ENCODE measurements at regions not wholly inside any gene's neighbourhood (a gene's known extent, or its start where the extent isn't known, plus 50 kb on each side); places are given as distances from the start of the nearest gene placed in this dataset.

DNA sequence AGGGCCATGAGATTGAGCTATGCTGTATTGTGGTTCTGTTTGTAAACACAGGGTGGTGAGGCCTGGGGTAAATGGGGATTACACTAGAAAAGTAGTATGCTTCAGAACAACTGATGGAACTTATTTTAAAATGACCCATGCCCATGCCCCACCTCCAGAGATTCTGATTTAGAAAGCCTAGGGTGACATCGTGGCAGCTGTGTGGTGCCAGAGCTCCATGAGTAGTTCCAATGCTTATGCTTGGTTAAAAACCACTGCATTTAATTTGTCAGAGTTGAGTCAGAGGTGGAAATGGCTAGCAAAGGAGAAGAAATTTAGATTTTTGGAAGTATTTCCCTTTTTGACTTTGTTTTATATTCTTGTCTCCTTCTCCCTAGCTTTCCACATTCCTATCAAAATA is 63.4 kb upstream of the PDE5A start:
- TF ChIP-seq FOS (IDR thresholded peaks at IDR 0.05; ENCODE audit: low read depth, low read length) (no peak), POLR2A (IDR thresholded peaks at IDR 0.05; ENCODE audit: low read depth, low read length) (no peak), CEBPB (IDR thresholded peaks at IDR 0.05; ENCODE audit: low read depth, low read length) (no peak), RCOR1 (IDR thresholded peaks at IDR 0.05; ENCODE audit: insufficient replicate concordance, low read length) (no peak), BHLHE40 (IDR thresholded peaks at IDR 0.05; ENCODE audit: low read depth, low read length) (no peak), SMC3 (IDR thresholded peaks at IDR 0.05; ENCODE audit: low read depth, low read length) (peak; percentile 48), MAZ (IDR thresholded peaks at IDR 0.05; ENCODE audit: borderline replicate concordance, low read depth, low read length) (no peak), MAFK (IDR thresholded peaks at IDR 0.05; ENCODE audit: low read depth, low read length) (no peak), CHD1 (IDR thresholded peaks at IDR 0.05; ENCODE audit: low read depth, low read length) (no peak), RAD21 (IDR thresholded peaks at IDR 0.05; ENCODE audit: low read length) (peak; percentile 63), ELK1 (IDR thresholded peaks at IDR 0.05; ENCODE audit: borderline replicate concordance, low read depth, low read length) (no peak), RFX5 (IDR thresholded peaks at IDR 0.05; ENCODE audit: low read depth, low read length) (no peak), NFE2L2 (IDR thresholded peaks at IDR 0.05; ENCODE audit: low read depth, low read length) (no peak)
- TF ChIP-seq, protein P1, sequence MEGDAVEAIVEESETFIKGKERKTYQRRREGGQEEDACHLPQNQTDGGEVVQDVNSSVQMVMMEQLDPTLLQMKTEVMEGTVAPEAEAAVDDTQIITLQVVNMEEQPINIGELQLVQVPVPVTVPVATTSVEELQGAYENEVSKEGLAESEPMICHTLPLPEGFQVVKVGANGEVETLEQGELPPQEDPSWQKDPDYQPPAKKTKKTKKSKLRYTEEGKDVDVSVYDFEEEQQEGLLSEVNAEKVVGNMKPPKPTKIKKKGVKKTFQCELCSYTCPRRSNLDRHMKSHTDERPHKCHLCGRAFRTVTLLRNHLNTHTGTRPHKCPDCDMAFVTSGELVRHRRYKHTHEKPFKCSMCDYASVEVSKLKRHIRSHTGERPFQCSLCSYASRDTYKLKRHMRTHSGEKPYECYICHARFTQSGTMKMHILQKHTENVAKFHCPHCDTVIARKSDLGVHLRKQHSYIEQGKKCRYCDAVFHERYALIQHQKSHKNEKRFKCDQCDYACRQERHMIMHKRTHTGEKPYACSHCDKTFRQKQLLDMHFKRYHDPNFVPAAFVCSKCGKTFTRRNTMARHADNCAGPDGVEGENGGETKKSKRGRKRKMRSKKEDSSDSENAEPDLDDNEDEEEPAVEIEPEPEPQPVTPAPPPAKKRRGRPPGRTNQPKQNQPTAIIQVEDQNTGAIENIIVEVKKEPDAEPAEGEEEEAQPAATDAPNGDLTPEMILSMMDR (conservative IDR thresholded peaks at IDR 0.05; ENCODE audit: low read depth, low read length) = peak; percentile 51
